ENCODE measurements at regions not wholly inside any gene's neighbourhood (a gene's known extent, or its start where the extent isn't known, plus 50 kb on each side); places are given as distances from the start of the nearest gene placed in this dataset.

GRCh38 chr11:79794057-79794456, 353.2 kb upstream of the TENM4 start:
- TF ChIP-seq POLR2AphosphoS5 (IDR thresholded peaks at IDR 0.05; ENCODE audit: insufficient read depth, low read depth, low read length) (no peak), EZH2 (IDR thresholded peaks at IDR 0.05; ENCODE audit: borderline replicate concordance, low read depth, low read length, severe bottlenecking) (no peak), FOS (IDR thresholded peaks at IDR 0.05; ENCODE audit: borderline replicate concordance, insufficient read depth, low read length) (no peak), MAX (IDR thresholded peaks at IDR 0.05; ENCODE audit: insufficient read depth, insufficient read length) (no peak), GATA2 (IDR thresholded peaks at IDR 0.05; ENCODE audit: insufficient read depth, insufficient read length, low read depth, low read length) (no peak), JUN (IDR thresholded peaks at IDR 0.05; ENCODE audit: borderline replicate concordance, insufficient read depth, insufficient read length, low read depth) (no peak), POLR2A (IDR thresholded peaks at IDR 0.05; ENCODE audit: low read depth, low read length) (no peak), MYC (IDR thresholded peaks at IDR 0.05; ENCODE audit: low read depth, low read length) (no peak)
- TF ChIP-seq, protein P1, sequence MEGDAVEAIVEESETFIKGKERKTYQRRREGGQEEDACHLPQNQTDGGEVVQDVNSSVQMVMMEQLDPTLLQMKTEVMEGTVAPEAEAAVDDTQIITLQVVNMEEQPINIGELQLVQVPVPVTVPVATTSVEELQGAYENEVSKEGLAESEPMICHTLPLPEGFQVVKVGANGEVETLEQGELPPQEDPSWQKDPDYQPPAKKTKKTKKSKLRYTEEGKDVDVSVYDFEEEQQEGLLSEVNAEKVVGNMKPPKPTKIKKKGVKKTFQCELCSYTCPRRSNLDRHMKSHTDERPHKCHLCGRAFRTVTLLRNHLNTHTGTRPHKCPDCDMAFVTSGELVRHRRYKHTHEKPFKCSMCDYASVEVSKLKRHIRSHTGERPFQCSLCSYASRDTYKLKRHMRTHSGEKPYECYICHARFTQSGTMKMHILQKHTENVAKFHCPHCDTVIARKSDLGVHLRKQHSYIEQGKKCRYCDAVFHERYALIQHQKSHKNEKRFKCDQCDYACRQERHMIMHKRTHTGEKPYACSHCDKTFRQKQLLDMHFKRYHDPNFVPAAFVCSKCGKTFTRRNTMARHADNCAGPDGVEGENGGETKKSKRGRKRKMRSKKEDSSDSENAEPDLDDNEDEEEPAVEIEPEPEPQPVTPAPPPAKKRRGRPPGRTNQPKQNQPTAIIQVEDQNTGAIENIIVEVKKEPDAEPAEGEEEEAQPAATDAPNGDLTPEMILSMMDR (IDR thresholded peaks at IDR 0.05; ENCODE audit: extremely low read depth in 1 of 2, insufficient read depth in 1 of 2, low read depth in 1 of 2, low read length in 2 of 2) = no peak
- intact Hi-C loops (cut with micrococcal nuclease) = no loop called here
- CTCF ChIA-PET = no interaction called here

More at GRCh38 chr11:79794057-79794456, 353.2 kb upstream of the TENM4 start:
- BruUV-seq (replicated peaks) = no TSS peak
- dilution Hi-C loops (cut with MboI; ENCODE audit: extremely low pct_ligation_motif_present, low sequenced_read_pairs) = no loop called here
- FAIRE-seq (no peak), DNase-seq (ENCODE audit: low read depth, low spot score) (no peak)
- Histone ChIP-seq H3K9me3 (replicated peaks; ENCODE audit: control insufficient read depth, insufficient read depth, low read length) (no peaks in the 10 kb centered on the region), H2AFZ (ENCODE audit: low read depth, low read length) (no peak overlapping the region), H3K4me2 (ENCODE audit: insufficient read depth, low read length) (no peak overlapping the region), H3K4me1 (ENCODE audit: control insufficient read depth, extremely low read depth, insufficient read depth, low read length) (no peaks in the 10 kb centered on the region), H3K9me1 (replicated peaks; ENCODE audit: control insufficient read depth, extremely low read depth, insufficient read depth, low read length) (no peaks in the 10 kb centered on the region), H3K9ac (replicated peaks; ENCODE audit: extremely low read depth, insufficient read depth, low read length) (no peak overlapping the region), H3K27me3 (ENCODE audit: control insufficient read depth in 2 of 2, insufficient read depth in 2 of 2, low read length in 2 of 2) (no peaks in the 10 kb centered on the region), H3K27ac (ENCODE audit: insufficient read depth, low read depth, low read length) (no peak overlapping the region), H3K79me2 (ENCODE audit: control insufficient read depth, insufficient read depth, low read length) (no peaks in the 10 kb centered on the region), H4K20me1 (replicated peaks; ENCODE audit: control insufficient read depth, extremely low read depth, insufficient read depth, low read length) (no peaks in the 10 kb centered on the region), H3K36me3 (ENCODE audit: control insufficient read depth in 2 of 2, extremely low read depth in 1 of 2, insufficient read depth in 2 of 2, low read length in 2 of 2) (no peaks in the 10 kb centered on the region), H3K4me3 (replicated peaks in 1 of 3; ENCODE audit: insufficient read depth in 1 of 3, low read depth in 1 of 3, low read length in 3 of 3) (no peak overlapping the region)
- POLR2A ChIA-PET = no interaction called here
